ENCODE measurements at regions not wholly inside any gene's neighbourhood (a gene's known extent, or its start where the extent isn't known, plus 50 kb on each side); places are given as distances from the start of the nearest gene placed in this dataset.

DNA sequence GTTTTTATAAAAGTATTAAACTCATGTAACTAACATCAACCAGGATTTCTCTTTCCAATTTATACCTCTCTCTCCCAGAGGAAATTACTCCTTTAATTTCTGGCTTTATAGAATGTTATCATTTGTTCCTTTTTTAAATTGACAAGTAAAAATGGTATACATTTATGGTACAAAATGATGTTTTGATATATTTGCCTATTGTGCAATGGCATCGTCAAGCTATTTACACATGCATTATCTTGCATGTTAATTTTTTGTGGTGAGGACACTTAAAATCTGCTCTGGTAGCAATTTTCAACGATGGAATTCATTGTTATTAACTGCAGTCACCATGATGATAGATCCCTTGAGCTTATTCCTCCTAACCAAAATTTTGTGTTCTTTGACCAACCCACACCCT, 149.0 kb upstream of the NAV3 start (continued):
- TF ChIP-seq, protein P1, sequence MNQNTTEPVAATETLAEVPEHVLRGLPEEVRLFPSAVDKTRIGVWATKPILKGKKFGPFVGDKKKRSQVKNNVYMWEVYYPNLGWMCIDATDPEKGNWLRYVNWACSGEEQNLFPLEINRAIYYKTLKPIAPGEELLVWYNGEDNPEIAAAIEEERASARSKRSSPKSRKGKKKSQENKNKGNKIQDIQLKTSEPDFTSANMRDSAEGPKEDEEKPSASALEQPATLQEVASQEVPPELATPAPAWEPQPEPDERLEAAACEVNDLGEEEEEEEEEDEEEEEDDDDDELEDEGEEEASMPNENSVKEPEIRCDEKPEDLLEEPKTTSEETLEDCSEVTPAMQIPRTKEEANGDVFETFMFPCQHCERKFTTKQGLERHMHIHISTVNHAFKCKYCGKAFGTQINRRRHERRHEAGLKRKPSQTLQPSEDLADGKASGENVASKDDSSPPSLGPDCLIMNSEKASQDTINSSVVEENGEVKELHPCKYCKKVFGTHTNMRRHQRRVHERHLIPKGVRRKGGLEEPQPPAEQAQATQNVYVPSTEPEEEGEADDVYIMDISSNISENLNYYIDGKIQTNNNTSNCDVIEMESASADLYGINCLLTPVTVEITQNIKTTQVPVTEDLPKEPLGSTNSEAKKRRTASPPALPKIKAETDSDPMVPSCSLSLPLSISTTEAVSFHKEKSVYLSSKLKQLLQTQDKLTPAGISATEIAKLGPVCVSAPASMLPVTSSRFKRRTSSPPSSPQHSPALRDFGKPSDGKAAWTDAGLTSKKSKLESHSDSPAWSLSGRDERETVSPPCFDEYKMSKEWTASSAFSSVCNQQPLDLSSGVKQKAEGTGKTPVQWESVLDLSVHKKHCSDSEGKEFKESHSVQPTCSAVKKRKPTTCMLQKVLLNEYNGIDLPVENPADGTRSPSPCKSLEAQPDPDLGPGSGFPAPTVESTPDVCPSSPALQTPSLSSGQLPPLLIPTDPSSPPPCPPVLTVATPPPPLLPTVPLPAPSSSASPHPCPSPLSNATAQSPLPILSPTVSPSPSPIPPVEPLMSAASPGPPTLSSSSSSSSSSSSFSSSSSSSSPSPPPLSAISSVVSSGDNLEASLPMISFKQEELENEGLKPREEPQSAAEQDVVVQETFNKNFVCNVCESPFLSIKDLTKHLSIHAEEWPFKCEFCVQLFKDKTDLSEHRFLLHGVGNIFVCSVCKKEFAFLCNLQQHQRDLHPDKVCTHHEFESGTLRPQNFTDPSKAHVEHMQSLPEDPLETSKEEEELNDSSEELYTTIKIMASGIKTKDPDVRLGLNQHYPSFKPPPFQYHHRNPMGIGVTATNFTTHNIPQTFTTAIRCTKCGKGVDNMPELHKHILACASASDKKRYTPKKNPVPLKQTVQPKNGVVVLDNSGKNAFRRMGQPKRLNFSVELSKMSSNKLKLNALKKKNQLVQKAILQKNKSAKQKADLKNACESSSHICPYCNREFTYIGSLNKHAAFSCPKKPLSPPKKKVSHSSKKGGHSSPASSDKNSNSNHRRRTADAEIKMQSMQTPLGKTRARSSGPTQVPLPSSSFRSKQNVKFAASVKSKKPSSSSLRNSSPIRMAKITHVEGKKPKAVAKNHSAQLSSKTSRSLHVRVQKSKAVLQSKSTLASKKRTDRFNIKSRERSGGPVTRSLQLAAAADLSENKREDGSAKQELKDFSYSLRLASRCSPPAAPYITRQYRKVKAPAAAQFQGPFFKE (tag by site-specific recombination; IDR thresholded peaks at IDR 0.05; ENCODE audit: borderline replicate concordance) = no peak
- TF ChIP-seq GFI1B (tag by site-specific recombination; IDR thresholded peaks at IDR 0.05) (no peak), ZNF354C (tag by site-specific recombination; IDR thresholded peaks at IDR 0.05; ENCODE audit: borderline replicate concordance, low read depth) (no peak), ZNF677 (tag by site-specific recombination; IDR thresholded peaks at IDR 0.05) (no peak), ZNF311 (tag by site-specific recombination; IDR thresholded peaks at IDR 0.05; ENCODE audit: borderline replicate concordance) (no peak), ZBTB44 (tag by site-specific recombination; IDR thresholded peaks at IDR 0.05) (no peak)
- TF ChIP-seq, protein P2, sequence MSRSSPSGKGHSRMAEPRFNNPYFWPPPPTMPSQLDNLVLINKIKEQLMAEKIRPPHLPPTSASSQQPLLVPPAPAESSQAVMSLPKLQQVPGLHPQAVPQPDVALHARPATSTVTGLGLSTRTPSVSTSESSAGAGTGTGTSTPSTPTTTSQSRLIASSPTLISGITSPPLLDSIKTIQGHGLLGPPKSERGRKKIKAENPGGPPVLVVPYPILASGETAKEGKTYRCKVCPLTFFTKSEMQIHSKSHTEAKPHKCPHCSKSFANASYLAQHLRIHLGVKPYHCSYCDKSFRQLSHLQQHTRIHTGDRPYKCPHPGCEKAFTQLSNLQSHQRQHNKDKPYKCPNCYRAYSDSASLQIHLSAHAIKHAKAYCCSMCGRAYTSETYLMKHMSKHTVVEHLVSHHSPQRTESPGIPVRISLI (tag by site-specific recombination; IDR thresholded peaks at IDR 0.05) = no peak
- TF ChIP-seq, protein P3, sequence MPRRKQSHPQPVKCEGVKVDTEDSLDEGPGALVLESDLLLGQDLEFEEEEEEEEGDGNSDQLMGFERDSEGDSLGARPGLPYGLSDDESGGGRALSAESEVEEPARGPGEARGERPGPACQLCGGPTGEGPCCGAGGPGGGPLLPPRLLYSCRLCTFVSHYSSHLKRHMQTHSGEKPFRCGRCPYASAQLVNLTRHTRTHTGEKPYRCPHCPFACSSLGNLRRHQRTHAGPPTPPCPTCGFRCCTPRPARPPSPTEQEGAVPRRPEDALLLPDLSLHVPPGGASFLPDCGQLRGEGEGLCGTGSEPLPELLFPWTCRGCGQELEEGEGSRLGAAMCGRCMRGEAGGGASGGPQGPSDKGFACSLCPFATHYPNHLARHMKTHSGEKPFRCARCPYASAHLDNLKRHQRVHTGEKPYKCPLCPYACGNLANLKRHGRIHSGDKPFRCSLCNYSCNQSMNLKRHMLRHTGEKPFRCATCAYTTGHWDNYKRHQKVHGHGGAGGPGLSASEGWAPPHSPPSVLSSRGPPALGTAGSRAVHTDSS (tag by site-specific recombination; IDR thresholded peaks at IDR 0.05) = no peak

GRCh38 chr12:77679686-77680085, 151.0 kb upstream of the NAV3 start:
- Histone ChIP-seq H3K9me3 (ENCODE audit: control insufficient read depth, insufficient read depth, low read depth, low read length) (no peaks in the 10 kb centered on the region), H3K4me1 (ENCODE audit: control insufficient read depth, insufficient read depth, low read length) (no peaks in the 10 kb centered on the region), H3K27ac (ENCODE audit: extremely low read depth, low read depth, low read length) (no peak overlapping the region), H3K4me3 (ENCODE audit: low read depth, low read length) (no peak overlapping the region), H3K36me3 (ENCODE audit: control insufficient read depth in 2 of 2, insufficient read depth in 1 of 2, low read length in 2 of 2) (no peaks in the 10 kb centered on the region)
- no peak for TF ChIP-seq SCRT2 (tag by site-specific recombination; IDR thresholded peaks at IDR 0.05)
- TF ChIP-seq ZNF175 (tag by site-specific recombination; IDR thresholded peaks at IDR 0.05) = no peak
- no peak for TF ChIP-seq ZNF501 (tag by site-specific recombination; IDR thresholded peaks at IDR 0.05)
- TF ChIP-seq ZBTB21 (tag by site-specific recombination; IDR thresholded peaks at IDR 0.05) = no peak
- no peak for TF ChIP-seq ZNF132 (tag by site-specific recombination; IDR thresholded peaks at IDR 0.05; ENCODE audit: borderline replicate concordance)
- CTCF ChIA-PET = no interaction called here
- POLR2A ChIA-PET = no interaction called here

DNA sequence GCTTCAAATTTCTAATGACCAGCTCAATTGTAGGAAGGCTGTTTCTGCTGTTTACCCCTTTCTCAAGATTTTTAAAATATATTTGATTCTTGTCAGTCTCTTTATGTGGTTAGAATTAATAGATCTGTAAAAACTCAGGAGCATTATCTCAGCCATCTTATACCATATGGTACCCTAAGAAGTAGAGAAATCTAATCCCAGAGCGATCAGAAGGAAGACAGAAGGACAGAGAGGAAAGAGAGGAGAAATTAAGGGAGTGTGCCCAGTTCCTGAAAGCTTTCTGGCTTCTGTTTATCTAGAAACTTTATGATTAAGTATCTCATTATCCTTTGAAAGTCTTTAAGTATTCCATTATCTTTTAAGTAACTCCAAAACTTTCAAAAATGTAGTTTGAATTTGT, 152.1 kb upstream of the NAV3 start:
- Histone ChIP-seq H3K9me3 (ENCODE audit: control insufficient read depth, insufficient read depth, low read depth, low read length) (no peaks in the 10 kb centered on the region), H3K27ac (ENCODE audit: extremely low read depth, low read depth, low read length) (no peak overlapping the region), H3K4me1 (ENCODE audit: control insufficient read depth, insufficient read depth, low read length) (no peaks in the 10 kb centered on the region), H3K4me3 (ENCODE audit: low read depth, low read length) (no peak overlapping the region), H3K36me3 (ENCODE audit: control insufficient read depth in 2 of 2, insufficient read depth in 1 of 2, low read length in 2 of 2) (no peaks in the 10 kb centered on the region)
- ChIA-PET CTCF (interaction anchor here (0.5 to 1.2 kb wide), 3 partner anchors 11 to 263 kb away, joined by 3 read pairs; no protein-coding TSS in a partner anchor), POLR2A (no interaction called here)
- TF ChIP-seq, protein P4, sequence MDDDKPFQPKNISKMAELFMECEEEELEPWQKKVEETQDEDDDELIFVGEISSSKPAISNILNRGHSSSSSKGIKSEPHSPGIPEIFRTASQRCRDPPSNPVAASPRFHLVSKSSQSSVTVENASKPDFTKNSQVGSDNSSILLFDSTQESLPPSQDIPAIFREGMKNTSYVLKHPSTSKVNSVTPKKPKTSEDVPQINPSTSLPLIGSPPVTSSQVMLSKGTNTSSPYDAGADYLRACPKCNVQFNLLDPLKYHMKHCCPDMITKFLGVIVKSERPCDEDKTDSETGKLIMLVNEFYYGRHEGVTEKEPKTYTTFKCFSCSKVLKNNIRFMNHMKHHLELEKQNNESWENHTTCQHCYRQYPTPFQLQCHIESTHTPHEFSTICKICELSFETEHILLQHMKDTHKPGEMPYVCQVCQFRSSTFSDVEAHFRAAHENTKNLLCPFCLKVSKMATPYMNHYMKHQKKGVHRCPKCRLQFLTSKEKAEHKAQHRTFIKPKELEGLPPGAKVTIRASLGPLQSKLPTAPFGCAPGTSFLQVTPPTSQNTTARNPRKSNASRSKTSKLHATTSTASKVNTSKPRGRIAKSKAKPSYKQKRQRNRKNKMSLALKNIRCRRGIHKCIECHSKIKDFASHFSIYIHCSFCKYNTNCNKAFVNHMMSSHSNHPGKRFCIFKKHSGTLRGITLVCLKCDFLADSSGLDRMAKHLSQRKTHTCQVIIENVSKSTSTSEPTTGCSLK (tag by site-specific recombination; IDR thresholded peaks at IDR 0.05) = no peak
- TF ChIP-seq GLI2 (tag by site-specific recombination; IDR thresholded peaks at IDR 0.05; ENCODE audit: borderline replicate concordance, low read depth) = no peak
- TF ChIP-seq, protein P5, sequence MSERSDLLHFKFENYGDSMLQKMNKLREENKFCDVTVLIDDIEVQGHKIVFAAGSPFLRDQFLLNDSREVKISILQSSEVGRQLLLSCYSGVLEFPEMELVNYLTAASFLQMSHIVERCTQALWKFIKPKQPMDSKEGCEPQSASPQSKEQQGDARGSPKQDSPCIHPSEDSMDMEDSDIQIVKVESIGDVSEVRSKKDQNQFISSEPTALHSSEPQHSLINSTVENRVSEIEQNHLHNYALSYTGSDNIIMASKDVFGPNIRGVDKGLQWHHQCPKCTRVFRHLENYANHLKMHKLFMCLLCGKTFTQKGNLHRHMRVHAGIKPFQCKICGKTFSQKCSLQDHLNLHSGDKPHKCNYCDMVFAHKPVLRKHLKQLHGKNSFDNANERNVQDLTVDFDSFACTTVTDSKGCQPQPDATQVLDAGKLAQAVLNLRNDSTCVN (tag by site-specific recombination; optimal IDR thresholded peaks at IDR 0.05) = no peak
- TF ChIP-seq KLF10 (tag by site-specific recombination; IDR thresholded peaks at IDR 0.05) = no peak
- TF ChIP-seq ZNF211 (tag by site-specific recombination; IDR thresholded peaks at IDR 0.05; ENCODE audit: low read depth) = no peak
- no peak for TF ChIP-seq ZNF561 (tag by site-specific recombination; IDR thresholded peaks at IDR 0.05; ENCODE audit: borderline replicate concordance)

Measured in HEK293 (cell line).